ENCODE measurements at regions not wholly inside any gene's neighbourhood (a gene's known extent, or its start where the extent isn't known, plus 50 kb on each side); places are given as distances from the start of the nearest gene placed in this dataset.
"Not testable (repeated sequence)": the region's sequence is repeated elsewhere in the genome, so short reads cannot be mapped to it uniquely, and the experiment has no call there.

DNA sequence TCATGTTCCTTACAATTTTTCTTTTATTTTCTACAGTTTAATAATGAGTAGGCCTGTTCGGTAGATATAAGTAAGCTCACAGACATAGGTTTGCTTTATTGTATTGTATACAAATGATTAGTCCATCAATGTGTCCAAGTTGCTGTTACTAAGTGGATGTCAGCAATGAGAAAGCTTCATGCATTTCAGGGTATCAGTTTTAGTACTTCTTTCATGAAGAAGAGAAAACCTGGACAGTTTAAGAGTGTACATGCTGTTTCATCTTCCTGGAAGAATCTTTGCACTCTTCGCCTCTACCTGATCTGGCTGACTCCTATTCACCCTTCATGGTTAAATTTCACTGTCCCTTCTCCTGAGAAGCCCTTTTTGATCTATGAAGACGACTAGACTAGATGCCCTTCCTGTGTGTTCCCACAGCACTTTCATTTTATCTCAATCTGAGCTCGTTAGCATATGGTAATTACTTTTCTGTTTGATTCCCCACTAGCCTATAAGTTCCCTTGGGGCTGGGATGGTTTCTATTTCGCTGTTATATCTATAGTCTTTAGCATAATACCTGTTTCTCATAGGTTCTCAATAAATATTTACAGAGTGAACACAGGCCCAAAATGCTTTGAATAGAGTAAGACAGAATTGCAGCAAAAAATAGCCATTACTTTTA, 70.7 kb downstream of the CETN3 start:
- DNase-seq: no peak

DNA sequence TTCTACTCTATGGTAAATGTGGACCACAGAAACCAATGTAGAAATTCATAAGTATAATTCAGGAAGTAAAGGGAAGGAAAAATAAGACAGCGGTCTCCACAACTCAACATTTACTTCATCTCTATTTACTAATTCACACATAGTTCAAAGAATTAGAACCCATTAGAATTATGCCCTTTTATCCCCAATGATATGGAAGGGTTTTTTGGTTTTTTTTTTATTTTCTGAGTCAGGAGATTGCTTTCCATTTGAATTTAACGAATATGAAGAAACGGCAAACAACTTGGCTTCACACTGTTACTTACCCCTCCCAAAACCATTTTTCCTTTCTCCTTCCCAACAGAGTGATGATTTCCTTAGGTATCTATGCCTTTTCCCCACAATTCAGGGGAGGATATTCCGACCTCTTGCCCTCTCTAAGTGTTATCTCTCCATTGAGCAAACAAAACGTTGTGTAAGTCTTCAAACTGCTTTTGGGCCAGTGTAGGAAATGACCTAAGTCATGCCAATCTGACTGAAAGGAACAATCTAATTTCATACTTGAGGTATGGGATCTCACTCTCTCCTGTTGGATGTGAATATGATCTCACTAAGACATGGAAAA, 72.0 kb downstream of the CETN3 start:
- DNase-seq: no peak

DNA sequence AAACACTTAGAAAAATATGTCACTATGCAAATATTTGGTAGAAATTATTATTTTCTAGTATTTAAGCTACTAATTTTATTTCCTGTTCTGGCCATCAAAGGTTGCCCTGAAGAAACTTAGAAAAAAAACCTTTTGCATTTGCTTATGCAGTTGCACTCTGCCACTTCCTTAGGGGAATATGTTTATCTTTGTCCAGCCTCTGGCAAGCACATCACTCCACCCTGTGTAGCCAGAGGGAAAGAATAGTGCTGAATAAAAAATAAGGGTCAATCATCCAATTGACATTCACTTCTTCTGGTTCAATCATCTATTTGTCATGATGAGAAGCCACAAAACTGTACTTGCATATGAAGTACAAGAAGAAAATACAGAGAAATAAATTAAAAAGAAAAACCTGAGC, 72.8 kb downstream of the CETN3 start:
- DNase-seq: no peak

DNA sequence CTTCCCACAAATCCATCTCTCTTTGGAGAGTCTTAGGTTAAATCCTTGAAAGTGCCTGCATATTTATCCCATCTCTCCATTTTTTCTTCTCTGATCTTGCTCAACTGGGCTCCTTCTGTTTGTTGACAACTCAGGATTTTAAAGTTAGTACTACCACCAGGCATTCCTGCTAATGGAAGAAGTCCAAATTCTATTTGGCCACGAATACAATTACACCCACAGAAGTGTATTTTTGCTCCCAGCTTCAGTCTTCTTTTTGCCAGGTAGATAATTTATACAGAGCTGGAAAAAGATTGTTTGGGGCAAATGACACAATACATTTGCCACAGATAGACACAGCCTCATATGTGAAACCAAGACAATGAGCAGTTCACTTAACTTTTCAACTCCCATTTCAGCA, 74.8 kb downstream of the CETN3 start:
- DNase-seq: no peak

DNA sequence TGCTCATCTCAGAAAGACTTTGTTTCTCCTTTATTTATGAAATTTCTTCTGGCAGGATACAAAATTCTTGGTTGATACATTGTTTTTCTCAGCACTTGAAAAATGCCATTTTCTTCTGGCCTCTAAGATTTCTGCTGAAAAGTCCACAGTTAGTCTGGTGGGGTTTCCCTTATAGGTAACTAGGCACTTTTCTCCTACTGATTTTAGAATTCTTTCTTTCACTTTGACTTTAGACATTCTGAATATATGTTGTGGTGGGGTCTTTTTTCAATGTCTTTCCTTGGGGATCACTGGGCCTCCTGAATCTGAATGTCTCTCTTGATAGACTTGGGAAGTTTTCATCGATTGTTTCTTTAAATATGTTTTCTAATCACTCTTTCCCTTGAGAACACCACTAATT, 79.6 kb downstream of the CETN3 start:
- no peak for DNase-seq

DNA sequence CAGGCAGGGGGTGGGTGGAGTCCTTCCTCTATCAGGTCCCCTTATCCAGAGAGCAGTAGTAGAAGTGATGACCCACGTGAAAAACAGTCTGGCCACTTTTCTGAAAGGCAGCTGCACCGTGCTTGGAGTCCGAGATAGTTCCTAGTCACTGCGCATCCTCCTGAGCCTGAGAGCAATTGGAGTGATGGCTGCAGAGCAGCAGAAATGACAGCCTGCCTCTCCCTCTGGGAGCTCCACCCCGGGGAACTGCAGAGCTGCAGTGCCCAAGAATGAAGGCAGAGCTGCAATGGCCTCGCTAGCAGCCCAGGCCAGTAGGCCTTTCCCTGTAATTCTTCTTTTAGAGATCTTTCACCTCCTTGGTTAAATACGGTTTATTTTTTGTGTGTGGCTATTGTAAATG, 82.6 kb downstream of the CETN3 start:
- no peak for DNase-seq

DNA sequence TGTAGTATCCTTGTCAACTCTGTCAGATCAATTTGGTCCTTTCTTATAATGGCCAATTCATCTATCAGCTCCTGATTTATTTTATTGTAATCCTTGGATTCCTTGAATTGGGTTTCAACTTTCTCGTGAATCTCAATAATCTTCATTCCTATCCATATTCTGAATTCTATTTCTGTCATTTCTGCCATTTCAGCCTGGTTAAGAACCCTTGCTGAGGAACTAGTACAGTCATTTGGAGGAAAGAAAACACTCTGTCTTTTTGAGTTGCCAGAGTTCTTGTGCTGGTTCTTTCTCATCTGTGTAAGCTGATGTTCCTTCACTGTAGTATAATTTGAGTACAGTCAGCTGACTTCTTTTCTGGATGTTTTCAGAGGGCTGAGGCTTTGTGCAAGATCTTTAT, 84.5 kb downstream of the CETN3 start:
- no peak for DNase-seq

DNA sequence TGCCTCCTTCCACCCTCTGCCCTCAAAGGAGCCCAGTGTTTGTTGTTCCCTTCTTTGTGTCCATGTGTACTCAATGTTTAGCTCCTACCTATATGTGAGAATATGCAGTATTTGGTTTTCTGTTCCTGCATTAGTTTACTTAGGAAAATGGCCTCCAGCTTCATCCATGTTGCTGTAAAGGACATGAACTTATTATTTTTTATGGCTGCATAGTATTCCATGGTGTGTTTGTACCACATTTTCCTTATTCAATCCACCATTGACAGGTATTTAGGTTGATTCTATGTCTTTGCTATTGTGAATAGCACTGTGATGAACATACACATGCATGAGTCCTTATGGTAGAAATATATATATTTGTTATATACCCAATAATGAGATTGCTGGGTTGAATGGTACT, 89.2 kb downstream of the CETN3 start:
- DNase-seq: not testable (repeated sequence)

DNA sequence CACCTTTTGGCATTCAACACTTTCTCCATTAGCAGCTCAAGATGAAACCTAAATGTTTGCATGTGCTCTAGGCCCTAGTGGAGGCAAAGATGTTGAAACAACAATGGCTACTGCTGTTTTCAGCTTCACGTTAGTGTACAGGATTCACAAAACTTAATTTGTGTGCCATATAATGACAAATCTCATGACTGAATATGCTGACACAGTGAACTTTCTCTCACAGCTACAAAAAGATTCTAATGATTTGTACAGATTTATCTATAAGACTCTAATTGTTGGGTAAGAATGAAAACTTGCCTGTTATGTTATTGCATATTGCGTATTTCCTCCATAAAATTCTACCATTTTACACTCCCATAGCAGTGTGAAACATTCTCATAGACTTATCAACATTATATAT, 97.5 kb downstream of the CETN3 start:
- no peak for DNase-seq

DNA sequence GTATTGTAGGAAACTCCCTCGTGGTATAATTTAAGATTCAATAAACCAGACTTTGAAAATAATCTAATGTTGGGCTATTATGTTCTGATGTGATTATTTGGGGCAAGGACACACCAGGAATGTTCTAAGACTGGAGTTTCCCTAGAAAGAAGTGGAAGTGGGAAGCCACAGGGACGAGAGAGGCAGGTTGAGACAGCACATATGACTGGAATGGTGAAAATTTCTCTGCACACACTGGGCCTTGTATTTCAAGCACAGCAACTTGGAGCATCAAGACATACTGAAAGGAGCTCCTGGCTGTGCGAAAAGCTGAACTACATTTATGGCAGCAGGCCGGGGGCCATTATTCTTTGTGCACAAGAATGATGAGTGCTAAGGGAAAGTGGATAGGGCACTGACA, 98.2 kb downstream of the CETN3 start:
- DNase-seq: no peak

DNA sequence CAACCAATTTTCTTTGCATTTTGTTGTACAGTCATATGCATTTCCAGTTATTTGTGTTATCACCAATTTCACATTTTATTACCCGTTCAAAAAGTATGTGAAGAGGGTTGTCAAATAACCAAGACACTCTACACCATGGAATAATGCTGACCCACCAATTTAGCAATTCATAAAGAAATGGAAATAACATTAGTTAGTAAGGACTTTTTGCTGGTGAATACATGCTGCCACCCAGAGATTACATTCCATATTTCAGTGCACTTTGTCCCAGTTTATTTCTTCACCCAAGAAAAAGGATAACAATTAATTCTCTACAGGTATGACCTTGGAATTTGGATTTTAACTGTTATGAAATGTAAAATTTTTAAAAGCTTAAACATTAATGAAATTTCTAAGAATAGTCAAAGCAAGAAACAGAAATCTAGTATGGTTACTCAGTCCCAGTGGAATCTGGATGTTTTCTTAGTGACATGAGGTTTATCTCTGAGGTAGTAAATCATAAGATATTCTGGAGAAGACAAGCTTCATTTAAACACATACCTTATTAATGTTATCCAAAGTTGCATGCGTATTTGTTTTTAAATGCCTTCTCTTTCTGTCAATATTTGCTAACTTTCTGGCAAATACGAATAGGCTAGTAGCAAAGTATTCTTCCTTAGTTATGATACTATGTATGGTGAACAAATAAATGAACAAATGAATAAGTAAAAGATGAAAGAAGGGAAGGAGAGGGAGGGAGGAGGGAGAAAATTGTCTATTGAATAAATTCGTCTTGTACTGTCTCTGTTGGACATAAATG, 100.6 kb downstream of the CETN3 start:
- no peak for DNase-seq

DNA sequence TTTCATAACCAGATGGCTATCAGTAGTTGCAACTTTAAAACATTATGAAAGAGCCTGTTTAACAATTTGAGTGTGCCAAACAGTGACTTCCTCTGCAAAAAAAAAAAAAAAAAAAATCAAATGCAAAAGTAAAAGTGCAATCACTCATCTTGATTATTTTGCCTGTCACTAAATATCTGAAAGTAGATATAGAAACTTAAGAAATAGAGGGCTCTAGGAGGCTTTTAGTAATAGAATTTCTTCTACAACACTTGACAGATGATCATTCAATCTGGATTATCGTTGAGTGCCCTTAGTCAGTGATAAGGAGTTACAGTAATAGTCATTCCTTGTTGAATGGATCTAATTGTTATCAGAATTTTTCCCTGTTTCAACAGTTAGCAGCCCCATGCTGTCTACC, 101.8 kb downstream of the CETN3 start:
- DNase-seq: no peak

DNA sequence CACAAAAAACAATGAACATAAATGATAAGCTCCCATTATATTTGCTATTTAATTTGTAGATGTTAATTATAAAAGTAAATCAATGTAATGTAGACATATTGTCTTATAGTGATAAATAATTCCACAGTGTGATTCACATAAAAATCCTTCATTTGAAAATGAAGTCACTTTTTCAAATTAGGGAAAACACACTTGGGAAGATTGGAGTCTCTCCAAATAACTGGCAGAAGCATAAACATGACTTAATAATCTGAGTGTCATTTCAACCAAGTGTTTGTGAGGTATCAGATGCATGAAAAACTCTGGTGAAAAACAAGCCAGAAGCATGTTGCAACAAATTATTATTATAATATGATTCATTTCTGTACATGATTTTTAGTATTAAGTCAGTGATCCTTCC, 102.2 kb downstream of the CETN3 start:
- DNase-seq: no peak

DNA sequence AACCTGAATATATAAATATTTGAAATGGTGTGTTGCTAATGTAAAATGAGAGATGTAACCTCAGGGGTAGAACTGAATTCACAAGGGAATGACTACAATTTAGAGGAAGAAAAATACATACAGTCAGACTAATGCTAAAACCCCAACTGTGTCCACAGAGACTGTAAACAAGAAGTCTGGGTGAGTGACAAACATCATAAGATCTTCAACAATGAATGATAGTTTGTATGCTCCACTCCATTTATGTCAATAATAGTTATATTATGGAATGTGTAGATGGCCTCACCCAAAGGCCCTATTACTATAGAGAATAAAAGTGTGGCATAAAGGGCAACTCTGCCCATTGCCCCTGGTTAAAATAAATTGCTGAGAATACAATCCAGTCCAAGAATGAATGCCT, 102.9 kb downstream of the CETN3 start:
- DNase-seq: no peak

DNA sequence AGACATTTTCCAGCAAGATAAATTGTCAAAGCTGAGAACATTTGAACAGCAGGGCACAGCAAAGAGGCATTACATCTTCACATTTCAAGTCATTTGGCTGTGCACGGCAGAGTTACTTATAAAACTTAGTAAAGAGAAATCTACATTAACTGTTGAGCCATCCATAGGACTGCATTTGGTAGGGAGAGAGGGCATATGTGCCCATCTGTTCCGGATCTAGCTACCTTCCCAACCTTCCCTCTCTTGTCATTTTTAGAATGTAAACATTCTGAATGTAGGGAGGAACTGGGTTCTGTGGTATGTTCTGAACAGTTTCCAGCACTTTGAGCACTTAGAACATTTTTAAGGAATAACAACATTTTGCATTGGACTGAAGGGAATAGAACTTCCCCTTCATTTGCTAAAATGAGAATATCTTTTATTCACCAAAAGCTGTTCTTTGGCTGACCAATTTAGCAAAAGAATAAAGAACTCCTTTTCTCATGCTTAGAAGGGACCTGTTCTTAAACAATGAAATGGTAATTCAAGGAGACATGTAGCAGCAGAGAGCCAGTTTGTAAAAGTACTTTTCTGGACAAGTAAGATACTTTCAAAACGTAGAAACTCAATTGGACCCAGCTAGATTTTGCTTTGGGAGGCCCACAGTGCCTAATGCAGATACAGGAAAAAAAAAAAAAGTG, 104.4 kb downstream of the CETN3 start:
- no peak for DNase-seq

DNA sequence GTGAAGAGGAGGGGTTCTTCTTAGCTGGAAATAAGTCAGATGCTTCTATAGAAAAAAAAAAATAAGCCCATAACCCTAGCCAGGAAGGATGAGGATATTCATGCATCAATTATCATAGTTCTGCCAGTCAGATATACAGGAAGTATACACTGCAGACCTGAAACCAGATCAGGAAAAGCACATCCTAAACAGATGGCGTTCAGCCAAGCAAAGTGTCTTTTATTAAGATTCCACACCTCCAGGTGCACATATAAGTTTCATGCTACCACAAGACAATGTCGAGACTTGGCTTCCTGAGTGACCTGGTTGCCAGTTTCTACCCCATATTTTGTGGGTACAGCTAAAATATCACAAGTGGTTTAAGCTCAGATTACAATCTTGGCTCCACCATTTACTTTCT, 108.3 kb downstream of the CETN3 start:
- no peak for DNase-seq

DNA sequence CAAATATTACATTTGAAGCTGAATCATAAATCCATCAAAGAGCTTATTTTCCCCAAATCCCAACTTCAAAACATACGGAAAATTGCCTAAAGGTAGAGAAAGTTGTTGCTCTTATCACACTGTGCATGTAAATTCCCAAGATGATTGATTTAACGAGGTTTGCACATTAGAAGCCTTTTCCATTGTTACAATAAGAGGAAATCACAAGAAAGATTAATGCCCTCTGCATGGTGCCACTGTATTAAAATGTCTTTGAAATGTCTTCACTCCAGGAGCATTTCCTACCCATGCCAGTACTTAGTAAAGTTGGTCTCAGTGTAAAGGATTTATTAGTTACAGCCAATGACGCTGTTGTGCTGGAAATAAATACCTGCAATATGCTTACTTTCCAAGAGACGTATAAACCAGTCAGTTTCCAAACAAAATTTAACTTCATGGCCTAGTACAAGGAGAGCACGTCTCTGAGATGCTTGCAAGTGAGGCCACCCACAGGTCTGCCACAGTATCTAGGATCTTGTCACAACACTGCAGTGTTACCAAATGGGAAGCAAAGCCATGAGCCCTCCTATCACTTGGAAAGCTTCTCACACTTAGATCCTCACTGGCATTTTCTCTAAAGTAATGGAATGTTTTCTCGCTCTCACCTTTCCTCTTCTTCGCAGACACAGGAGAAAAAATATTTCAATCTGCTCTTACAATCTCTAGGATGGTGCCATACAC, 112.4 kb downstream of the CETN3 start:
- no peak for DNase-seq

DNA sequence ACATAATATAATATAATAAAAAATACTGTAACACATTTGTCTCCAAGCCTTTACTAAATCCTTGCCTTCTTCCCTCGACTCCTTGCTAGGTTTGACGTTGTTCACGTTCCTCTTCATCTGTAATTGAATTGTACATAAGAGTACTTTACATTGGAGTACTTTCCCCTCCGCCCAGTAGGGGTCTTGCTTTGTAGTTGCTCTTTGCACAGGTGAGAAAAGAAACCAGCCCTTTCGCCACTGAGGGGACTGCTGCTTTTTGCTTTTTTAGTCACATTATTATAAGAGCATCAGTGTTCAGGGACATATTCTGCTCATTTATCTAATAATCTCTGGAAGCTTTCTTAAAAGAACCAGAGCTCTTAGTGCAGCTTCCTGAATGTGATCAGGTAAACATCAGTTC, 115.0 kb downstream of the CETN3 start:
- no peak for DNase-seq

DNA sequence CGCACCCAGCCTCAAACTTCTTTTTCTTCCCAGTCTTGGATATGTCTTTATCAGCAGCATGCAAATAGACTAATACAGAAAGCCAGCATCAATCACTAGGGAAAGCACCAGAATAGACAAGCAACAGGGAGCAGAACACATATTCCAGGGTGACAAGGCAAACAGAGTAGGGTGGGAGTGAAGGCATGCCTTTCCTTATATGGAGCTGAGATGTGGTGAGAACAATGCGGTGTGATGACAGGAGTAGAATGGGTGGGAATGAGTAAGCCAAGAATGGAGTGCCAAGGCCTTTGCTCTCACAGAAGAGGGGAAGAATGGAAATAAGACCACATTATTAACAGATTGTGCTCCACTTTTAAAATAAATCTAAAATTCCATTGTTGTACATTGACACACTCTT, 115.6 kb downstream of the CETN3 start:
- no peak for DNase-seq

DNA sequence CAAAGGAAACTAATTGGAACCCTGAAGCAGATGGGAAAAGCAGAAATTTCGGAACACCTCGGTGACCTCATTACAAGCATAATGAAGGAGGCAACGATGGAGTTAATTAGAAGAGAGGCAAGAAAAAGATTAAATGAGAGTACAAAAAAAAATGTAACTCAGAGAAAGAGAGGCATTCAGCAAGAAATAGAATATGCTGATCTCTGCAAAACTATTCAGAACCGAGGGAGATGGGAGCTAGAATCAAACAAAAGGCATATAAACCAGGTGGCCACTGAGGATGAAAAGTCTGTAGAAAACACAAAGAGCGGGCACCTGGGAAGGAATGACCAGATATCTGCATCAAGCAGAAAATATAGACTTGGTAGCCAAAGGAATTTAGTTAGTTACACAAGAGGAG, 118.9 kb downstream of the CETN3 start:
- no peak for DNase-seq

DNA sequence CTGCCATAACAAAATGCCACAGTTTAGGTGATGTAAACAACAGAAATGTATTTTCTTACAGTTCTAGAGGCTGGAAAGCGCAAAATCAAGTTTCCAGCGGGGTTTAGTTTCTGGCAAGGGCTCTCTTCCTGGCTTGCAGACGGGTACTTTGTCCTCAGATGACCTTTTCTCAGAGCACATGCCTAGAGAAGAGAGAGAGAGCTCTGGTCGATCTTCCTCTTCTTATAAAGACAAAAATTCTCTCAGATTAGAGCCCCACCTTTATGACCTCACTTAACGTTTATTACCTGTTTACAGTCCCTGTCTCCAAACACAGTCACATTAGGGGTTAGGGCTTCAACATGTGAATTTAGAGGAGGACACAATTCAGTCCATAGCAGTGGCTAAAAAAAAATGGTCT, 119.7 kb downstream of the CETN3 start:
- DNase-seq: no peak

DNA sequence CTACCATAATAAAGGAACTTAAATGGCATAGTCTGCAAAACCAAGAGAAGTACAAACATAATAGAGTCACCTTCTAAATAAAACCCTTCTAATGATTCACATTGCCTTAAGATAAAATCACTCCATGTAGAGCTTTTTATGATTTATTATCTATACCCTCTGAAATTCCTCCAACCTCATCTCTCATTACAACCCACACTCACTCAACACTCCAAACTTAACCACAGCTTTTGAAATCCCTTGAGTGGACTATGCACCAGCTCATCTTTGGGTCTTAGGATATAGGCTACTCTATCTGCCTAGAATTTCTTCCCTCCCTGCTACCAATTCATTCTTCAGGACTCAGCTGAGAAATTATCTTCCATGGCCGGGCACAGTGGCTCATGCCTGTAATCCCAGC, 122.5 kb downstream of the CETN3 start:
- no peak for DNase-seq

DNA sequence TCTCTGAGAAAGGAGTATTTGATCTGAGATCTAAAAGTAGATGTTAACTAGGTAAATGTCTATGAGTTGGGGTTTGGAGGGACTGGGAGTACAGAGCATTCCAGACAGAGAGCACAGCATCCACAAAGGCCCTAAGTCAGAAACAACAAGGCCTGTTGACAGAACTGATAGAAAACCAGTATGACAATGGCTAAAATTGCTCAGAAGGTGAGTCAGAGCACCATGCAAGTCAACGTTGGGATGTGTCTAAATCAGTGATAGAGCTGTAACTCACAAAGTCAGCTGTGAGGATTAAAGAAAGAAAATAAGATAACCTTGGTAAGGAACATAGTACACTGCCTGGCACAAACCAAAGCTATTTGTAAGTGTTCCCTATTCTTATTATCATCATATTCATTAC, 124.0 kb downstream of the CETN3 start:
- no peak for DNase-seq

Data from activated naive CD4-positive, alpha-beta T cell (primary cell).